GM21528 (cell line): ENCODE measurements at regions not wholly inside any gene's neighbourhood (a gene's known extent, or its start where the extent isn't known, plus 50 kb on each side); places are given as distances from the start of the nearest gene placed in this dataset.
"Not testable (repeated sequence)": the region's sequence is repeated elsewhere in the genome, so short reads cannot be mapped to it uniquely, and the experiment has no call there.

Source experiments
- ATAC-seq: cut with Tn5 transposase; IDR thresholded peaks from one replicate; pipeline ENCODE4 v1.9.1; 2021; ENCODE audit warnings: mild to moderate bottlenecking, moderate library complexity; ENCODE audit not compliant: unreplicated experiment, low FRiP score

- no peak for ATAC-seq
Measured at GRCh38 chr5:166602271-166602670, 1689.2 kb upstream of the WWC1 start.

GRCh38 chr5:166617507-166617906, 1673.9 kb upstream of the WWC1 start:
- ATAC-seq: no peak

GRCh38 chr5:166618526-166618925, 1672.9 kb upstream of the WWC1 start:
- ATAC-seq: no peak

- ATAC-seq: no peak
Measured at GRCh38 chr5:166624573-166624972, 1666.9 kb upstream of the WWC1 start.

- ATAC-seq: no peak
Measured at GRCh38 chr5:166625210-166625865, 1666.1 kb upstream of the WWC1 start.

- no peak for ATAC-seq
Measured at GRCh38 chr5:166637295-166637694, 1654.2 kb upstream of the WWC1 start.

- no peak for ATAC-seq
Measured at GRCh38 chr5:166639151-166639550, 1652.3 kb upstream of the WWC1 start.

- not testable (repeated sequence) for ATAC-seq
Measured at GRCh38 chr5:166640136-166640535, 1651.3 kb upstream of the WWC1 start.

- no peak for ATAC-seq
Measured at GRCh38 chr5:166648736-166649135, 1642.7 kb upstream of the WWC1 start.

GRCh38 chr5:166649676-166650075, 1641.8 kb upstream of the WWC1 start:
- ATAC-seq: no peak

- no peak for ATAC-seq
Measured at GRCh38 chr5:166651234-166651633, 1640.2 kb upstream of the WWC1 start.

GRCh38 chr5:166671811-166672210, 1619.6 kb upstream of the WWC1 start:
- ATAC-seq: no peak

- no peak for ATAC-seq
Measured at GRCh38 chr5:166672431-166672830, 1619.0 kb upstream of the WWC1 start.

- no peak for ATAC-seq
Measured at GRCh38 chr5:166677891-166678290, 1613.6 kb upstream of the WWC1 start.

GRCh38 chr5:166679331-166679730, 1612.1 kb upstream of the WWC1 start:
- no peak for ATAC-seq

GRCh38 chr5:166695326-166695725, 1596.1 kb upstream of the WWC1 start:
- ATAC-seq: no peak

GRCh38 chr5:166708291-166708690, 1583.2 kb upstream of the WWC1 start:
- ATAC-seq: no peak

GRCh38 chr5:166709691-166710090, 1581.8 kb upstream of the WWC1 start:
- ATAC-seq: no peak

- ATAC-seq: no peak
Measured at GRCh38 chr5:166710271-166710670, 1581.2 kb upstream of the WWC1 start.

- ATAC-seq: no peak
Measured at GRCh38 chr5:166712447-166713185, 1578.8 kb upstream of the WWC1 start.

GRCh38 chr5:166713295-166713694, 1578.2 kb upstream of the WWC1 start:
- ATAC-seq: no peak

- ATAC-seq: no peak
Measured at GRCh38 chr5:166716856-166717492, 1574.5 kb upstream of the WWC1 start.
